ENCODE measurements at regions not wholly inside any gene's neighbourhood (a gene's known extent, or its start where the extent isn't known, plus 50 kb on each side); places are given as distances from the start of the nearest gene placed in this dataset.

DNA sequence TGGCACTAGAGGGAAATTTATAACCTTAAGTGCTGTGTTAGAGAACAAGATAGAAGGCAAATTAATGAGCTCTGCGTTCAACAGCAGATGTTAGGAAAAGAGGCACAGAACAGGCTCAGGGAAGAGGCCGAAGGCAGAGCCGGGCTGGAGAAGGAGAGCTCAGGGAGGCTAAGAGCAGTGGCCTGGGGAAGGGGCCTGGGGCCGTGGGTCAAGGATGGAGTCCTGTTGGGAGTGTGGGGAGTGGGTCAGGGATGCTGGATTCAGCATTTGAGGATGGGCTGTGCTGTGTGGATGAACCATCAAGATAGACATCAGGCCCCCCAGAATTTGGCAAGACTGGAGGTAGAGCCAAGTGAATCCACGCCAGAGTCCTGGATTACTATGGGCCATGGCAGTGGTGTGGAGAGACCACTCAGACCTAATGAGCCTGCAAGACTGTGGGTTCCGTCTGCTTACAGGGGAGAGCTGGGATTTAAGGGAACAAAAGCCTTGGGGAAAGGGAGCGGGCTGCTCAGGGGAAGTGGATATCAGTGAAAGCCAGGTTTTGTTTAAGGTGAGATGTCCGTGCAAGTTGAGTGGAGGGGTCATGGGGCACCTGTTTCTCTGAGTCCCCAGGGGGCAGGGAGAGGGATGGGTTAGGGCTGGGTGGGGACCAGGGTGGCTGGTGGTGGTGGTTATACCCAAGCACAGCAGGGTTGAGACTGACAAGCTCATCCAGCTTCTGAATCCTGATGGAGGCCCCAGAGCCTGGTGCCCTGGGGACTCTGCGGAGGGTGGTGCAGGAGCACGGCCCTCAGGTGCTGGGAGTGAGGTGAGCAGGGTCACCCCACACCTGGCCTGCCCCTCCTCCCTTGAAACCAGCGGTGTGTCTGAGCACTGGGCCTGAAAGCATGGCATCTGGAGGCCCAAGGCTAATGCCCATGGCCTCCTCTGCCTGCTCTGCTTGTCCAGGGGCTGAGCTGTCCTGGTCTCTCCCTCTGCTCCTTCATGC is 101.7 kb downstream of the BMS1 start:
- Mint-ChIP-seq H3K9me3 (peaks cover 4 to 9% of the 10 kb centered on the region in 2 donors), H3K4me3 (no peak overlapping the region), H3K27ac (no peak overlapping the region), H3K27me3 (ENCODE audit: low read depth in 2 of 2) (no peaks in the 10 kb centered on the region), H3K4me1 (peaks cover 0 to 5% of the 10 kb centered on the region in 2 donors), H3K36me3 (peaks cover 9% of the 10 kb centered on the region)
- intact Hi-C loops (cut with micrococcal nuclease): no loop called here
- 86% methylated on average over 11 of the region's 11 CpGs for WGBS (ENCODE audit: insufficient coverage)
- Histone ChIP-seq H3K36me3 (ENCODE audit: control insufficient read depth, insufficient read depth, low read length) (no peaks in the 10 kb centered on the region), H3K27ac (ENCODE audit: low read length) (no peak overlapping the region), H3K4me3 (ENCODE audit: low read length) (no peak overlapping the region), H3K4me1 (ENCODE audit: control insufficient read depth, insufficient read depth, low read length) (no peaks in the 10 kb centered on the region), H3K9me3 (ENCODE audit: control insufficient read depth, insufficient read depth, low read length) (peaks cover 7% of the 10 kb centered on the region), H3K27me3 (ENCODE audit: control insufficient read depth, insufficient read depth, low read length) (no peaks in the 10 kb centered on the region)
- ATAC-seq: no peak
- TF ChIP-seq, protein P1, sequence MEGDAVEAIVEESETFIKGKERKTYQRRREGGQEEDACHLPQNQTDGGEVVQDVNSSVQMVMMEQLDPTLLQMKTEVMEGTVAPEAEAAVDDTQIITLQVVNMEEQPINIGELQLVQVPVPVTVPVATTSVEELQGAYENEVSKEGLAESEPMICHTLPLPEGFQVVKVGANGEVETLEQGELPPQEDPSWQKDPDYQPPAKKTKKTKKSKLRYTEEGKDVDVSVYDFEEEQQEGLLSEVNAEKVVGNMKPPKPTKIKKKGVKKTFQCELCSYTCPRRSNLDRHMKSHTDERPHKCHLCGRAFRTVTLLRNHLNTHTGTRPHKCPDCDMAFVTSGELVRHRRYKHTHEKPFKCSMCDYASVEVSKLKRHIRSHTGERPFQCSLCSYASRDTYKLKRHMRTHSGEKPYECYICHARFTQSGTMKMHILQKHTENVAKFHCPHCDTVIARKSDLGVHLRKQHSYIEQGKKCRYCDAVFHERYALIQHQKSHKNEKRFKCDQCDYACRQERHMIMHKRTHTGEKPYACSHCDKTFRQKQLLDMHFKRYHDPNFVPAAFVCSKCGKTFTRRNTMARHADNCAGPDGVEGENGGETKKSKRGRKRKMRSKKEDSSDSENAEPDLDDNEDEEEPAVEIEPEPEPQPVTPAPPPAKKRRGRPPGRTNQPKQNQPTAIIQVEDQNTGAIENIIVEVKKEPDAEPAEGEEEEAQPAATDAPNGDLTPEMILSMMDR (IDR thresholded peaks at IDR 0.05): no peak
- DNase-seq: no peak

DNA sequence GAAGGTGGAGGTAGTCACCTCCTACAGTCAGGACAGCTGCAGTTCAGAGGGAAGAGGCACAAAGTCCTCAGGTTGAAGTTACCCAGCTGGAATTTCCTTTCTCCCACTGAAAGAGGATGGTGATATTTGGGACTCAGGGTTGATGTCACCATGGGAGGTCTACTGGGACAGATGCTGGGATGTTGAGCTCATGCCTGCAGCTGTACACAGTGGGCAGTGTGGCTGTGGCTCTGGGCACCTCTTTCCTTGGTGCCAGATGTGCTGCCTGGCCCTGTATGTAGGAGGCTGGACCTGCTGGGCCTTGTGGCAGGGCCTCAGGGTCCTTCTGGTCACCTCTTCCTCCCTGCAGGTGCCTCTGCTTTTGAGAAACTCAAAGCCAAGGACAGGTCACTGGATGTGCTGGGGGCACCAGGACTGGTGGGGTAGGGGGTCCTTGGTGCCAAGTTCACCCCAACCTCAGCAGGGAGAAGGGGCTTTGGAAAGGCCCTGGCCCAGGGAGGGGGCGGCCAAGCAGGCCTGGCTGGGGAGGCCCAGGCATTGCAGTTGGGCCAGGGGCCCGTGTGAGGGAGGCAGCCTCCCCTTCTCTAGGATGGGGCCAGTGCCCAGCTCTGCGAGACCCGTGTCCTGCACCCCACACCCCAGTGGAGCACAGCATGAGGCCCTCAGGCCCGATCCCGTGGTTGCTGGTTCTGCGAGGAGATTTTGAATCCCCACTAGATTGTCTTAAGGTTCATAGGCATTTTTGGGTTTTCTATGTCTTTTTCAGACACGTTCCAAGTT is 103.1 kb downstream of the BMS1 start:
- TF ChIP-seq, protein P1 (IDR thresholded peaks at IDR 0.05): no peak
- Histone ChIP-seq H3K4me1 (ENCODE audit: control insufficient read depth, insufficient read depth, low read length) (no peaks in the 10 kb centered on the region), H3K27me3 (ENCODE audit: control insufficient read depth, insufficient read depth, low read length) (no peaks in the 10 kb centered on the region), H3K9me3 (ENCODE audit: control insufficient read depth, insufficient read depth, low read length) (peaks cover 7% of the 10 kb centered on the region), H3K4me3 (ENCODE audit: low read length) (no peak overlapping the region), H3K27ac (ENCODE audit: low read length) (no peak overlapping the region), H3K36me3 (ENCODE audit: control insufficient read depth, insufficient read depth, low read length) (no peaks in the 10 kb centered on the region)
- peaks cover 9% of the 10 kb centered on the region for H3K36me3 Mint-ChIP-seq
- intact Hi-C loops (cut with micrococcal nuclease): no loop called here
- no peak overlapping the region for H3K4me3 Mint-ChIP-seq
- WGBS (ENCODE audit: insufficient coverage): 77% methylated on average over 8 of the region's 8 CpGs
- no peak for ATAC-seq
- H3K4me1 Mint-ChIP-seq: peaks cover 0 to 5% of the 10 kb centered on the region in 2 donors
- peaks cover 4 to 9% of the 10 kb centered on the region in 2 donors for H3K9me3 Mint-ChIP-seq
- no peak for DNase-seq
- H3K27ac Mint-ChIP-seq: no peak overlapping the region
- H3K27me3 Mint-ChIP-seq (ENCODE audit: low read depth in 2 of 2): peaks cover 0 to 4% of the 10 kb centered on the region in 2 donors

DNA sequence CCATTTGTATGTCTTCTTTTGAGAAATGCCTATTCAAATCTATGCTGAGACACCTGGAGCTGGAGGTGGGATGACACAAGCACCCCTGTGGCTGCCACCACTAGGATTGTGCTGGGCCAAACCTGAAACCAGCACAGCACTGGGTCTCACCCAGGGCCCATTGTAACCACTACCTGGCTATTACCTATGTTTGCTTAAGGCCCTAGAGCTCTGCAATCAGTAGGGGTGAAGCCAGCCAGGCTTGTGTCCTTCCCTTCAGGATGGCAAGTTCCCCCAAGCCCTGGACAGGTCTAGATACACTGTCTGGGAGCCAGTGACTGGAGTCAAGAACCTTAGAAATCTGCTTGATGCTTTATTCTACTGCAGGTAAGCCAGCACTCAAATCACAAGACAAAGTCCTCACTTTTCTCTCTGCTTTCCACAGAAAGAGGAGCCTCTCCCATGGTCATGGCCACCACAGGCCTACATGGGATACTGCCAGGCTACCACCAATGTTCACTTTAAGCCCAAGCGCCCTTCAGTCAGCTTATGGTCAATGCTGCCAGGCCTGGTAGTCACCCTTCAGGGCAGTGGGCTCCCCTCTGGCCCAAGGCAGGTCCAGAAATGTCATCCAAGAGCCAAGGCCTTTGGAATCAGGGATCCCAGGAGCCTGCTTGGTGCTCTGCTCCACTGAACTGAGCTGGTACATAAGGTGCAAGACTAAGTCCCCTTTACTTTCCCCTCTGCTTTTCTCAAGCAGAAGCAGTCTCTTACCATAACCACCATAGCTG is 105.3 kb downstream of the BMS1 start:
- no peaks in the 10 kb centered on the region for H3K36me3 Mint-ChIP-seq

More for the DNA sequence above, 105.3 kb downstream of the BMS1 start:
- ATAC-seq (no peak), DNase-seq (no peak)
- H3K27ac Mint-ChIP-seq: no peak overlapping the region
- no peaks in the 10 kb centered on the region for H3K36me3 ChIP-seq (ENCODE audit: control insufficient read depth, insufficient read depth, low read length)
- H3K27ac ChIP-seq (ENCODE audit: low read length): no peak overlapping the region
- no peaks in the 10 kb centered on the region for H3K9me3 ChIP-seq (ENCODE audit: control insufficient read depth, insufficient read depth, low read length)
- H3K9me3 Mint-ChIP-seq: no peaks in the 10 kb centered on the region
- no peaks in the 10 kb centered on the region for H3K27me3 ChIP-seq (ENCODE audit: control insufficient read depth, insufficient read depth, low read length)
- H3K4me3 ChIP-seq (ENCODE audit: low read length): no peak overlapping the region
- peaks cover 0 to 5% of the 10 kb centered on the region in 2 donors for H3K4me1 Mint-ChIP-seq
- no peak overlapping the region for H3K4me3 Mint-ChIP-seq
- H3K27me3 Mint-ChIP-seq (ENCODE audit: low read depth in 2 of 2): peaks cover 2 to 15% of the 10 kb centered on the region in 2 donors
- H3K4me1 ChIP-seq (ENCODE audit: control insufficient read depth, insufficient read depth, low read length): no peaks in the 10 kb centered on the region
- TF ChIP-seq, protein P1 (IDR thresholded peaks at IDR 0.05): no peak
- WGBS (ENCODE audit: insufficient coverage): 64% methylated on average over 1 of the region's 1 CpG
- intact Hi-C loops (cut with micrococcal nuclease): no loop called here
